MM.1S (cell line): ENCODE measurements at regions not wholly inside any gene's neighbourhood (a gene's known extent, or its start where the extent isn't known, plus 50 kb on each side); places are given as distances from the start of the nearest gene placed in this dataset.

Source experiments
- DNase-seq: peaks from one replicate; pipeline ENCODE4 v3.0.0-alpha.2; 2015
- H2AFZ ChIP-seq: fragments of 300-600 bp; sonication (generic); 2 replicates; pipeline ENCODE4 v1.6.0; 2016; ENCODE audit warnings: antibody characterized with exemption, low read length
- H3F3A ChIP-seq: fragments of 300-600 bp; sonication (generic); 2 replicates; pipeline ENCODE4 v1.6.1; 2016; ENCODE audit warnings: mild to moderate bottlenecking, antibody characterized with exemption, low read length, moderate library complexity, mixed read lengths; ENCODE audit not compliant: insufficient read depth
- H3K27ac ChIP-seq: fragments of 300-600 bp; sonication (generic); 2 replicates; pipeline ENCODE4 v1.5.1; 2016; ENCODE audit warnings: mild to moderate bottlenecking, low read length
- H3K27me3 ChIP-seq: fragments of 300-600 bp; sonication (generic); replicated peaks from 2 replicates; pipeline ENCODE4 v1.6.0; 2016; ENCODE audit warnings: low read length; ENCODE audit not compliant: insufficient read depth
- H3K36me3 ChIP-seq: fragments of 300-600 bp; sonication (generic); replicated peaks from 2 replicates; pipeline ENCODE4 v1.6.1; 2016; ENCODE audit warnings: mild to moderate bottlenecking, low read length, mixed read lengths; ENCODE audit not compliant: insufficient read depth
- H3K4me1 ChIP-seq: fragments of 300-600 bp; sonication (generic); 2 replicates; pipeline ENCODE4 v1.6.1; 2016; ENCODE audit warnings: low read length, mixed read lengths
- H3K4me2 ChIP-seq: fragments of 300-600 bp; sonication (generic); 2 replicates; pipeline ENCODE4 v1.6.0; 2016; ENCODE audit warnings: low read depth, low read length
- H3K4me3 ChIP-seq: fragments of 300-600 bp; sonication (generic); 2 replicates; pipeline ENCODE4 v1.5.1; 2016; ENCODE audit warnings: low read length, mixed read lengths
- H3K79me2 ChIP-seq: fragments of 300-600 bp; sonication (generic); 2 replicates; pipeline ENCODE4 v1.6.1; 2016; ENCODE audit warnings: mixed run types, low read length, mixed read lengths
- H3K9ac ChIP-seq: fragments of 300-600 bp; sonication (generic); 2 replicates; pipeline ENCODE4 v1.6.1; 2016; ENCODE audit warnings: low read length, mixed read lengths
- H3K9me2 ChIP-seq: fragments of 300-600 bp; sonication (generic); replicated peaks from 2 replicates; pipeline ENCODE4 v1.6.1; 2016; ENCODE audit warnings: mild to moderate bottlenecking, low read length, mixed read lengths; ENCODE audit not compliant: insufficient read depth
- H3K9me3 ChIP-seq: fragments of 300-600 bp; sonication (generic); replicated peaks from 2 replicates; pipeline ENCODE4 v1.6.1; 2016; ENCODE audit warnings: mild to moderate bottlenecking, low read length, mixed read lengths; ENCODE audit not compliant: insufficient read depth
- H4K20me1 ChIP-seq: fragments of 300-600 bp; sonication (generic); 2 replicates; pipeline ENCODE4 v1.6.1; 2016; ENCODE audit warnings: mild to moderate bottlenecking, low read length, moderate library complexity, mixed read lengths; ENCODE audit not compliant: insufficient read depth
- EZH2 ChIP-seq: fragments of 300-600 bp; sonication (generic); optimal IDR thresholded peaks from 2 replicates; pipeline ENCODE3; 2017; ENCODE audit warnings: low read depth, mild to moderate bottlenecking, antibody characterized with exemption, low read length, mixed read lengths
- EZH2phosphoT487 ChIP-seq: fragments of 300-600 bp; sonication (generic); IDR thresholded peaks from 2 replicates; pipeline ENCODE4 v1.6.1; 2018; ENCODE audit warnings: antibody characterized with exemption, low read length
- TF ChIP-seq, protein P1 (sequence below): fragments of 300-600 bp; sonication (generic); IDR thresholded peaks from 2 replicates; pipeline ENCODE4 v1.5.1; 2016; ENCODE audit warnings: antibody characterized with exemption, low read length, mixed read lengths

GRCh38 chr10:132136097-132136521 lies 50.6 kb upstream of the DPYSL4 start:
- Histone ChIP-seq H3K27ac (no peak overlapping the region), H3K9ac (no peak overlapping the region), H3F3A (no peaks in the 10 kb centered on the region), H2AFZ (no peak overlapping the region), H3K27me3 (peaks cover 47% of the 10 kb centered on the region), H3K36me3 (no peaks in the 10 kb centered on the region), H3K9me3 (no peaks in the 10 kb centered on the region), H3K79me2 (no peaks in the 10 kb centered on the region), H3K4me2 (no peak overlapping the region), H3K4me3 (no peak overlapping the region), H3K9me2 (no peaks in the 10 kb centered on the region), H3K4me1 (no peaks in the 10 kb centered on the region), H4K20me1 (no peaks in the 10 kb centered on the region)
- no peak for DNase-seq
- no peak for TF ChIP-seq EZH2
- TF ChIP-seq, protein P1, sequence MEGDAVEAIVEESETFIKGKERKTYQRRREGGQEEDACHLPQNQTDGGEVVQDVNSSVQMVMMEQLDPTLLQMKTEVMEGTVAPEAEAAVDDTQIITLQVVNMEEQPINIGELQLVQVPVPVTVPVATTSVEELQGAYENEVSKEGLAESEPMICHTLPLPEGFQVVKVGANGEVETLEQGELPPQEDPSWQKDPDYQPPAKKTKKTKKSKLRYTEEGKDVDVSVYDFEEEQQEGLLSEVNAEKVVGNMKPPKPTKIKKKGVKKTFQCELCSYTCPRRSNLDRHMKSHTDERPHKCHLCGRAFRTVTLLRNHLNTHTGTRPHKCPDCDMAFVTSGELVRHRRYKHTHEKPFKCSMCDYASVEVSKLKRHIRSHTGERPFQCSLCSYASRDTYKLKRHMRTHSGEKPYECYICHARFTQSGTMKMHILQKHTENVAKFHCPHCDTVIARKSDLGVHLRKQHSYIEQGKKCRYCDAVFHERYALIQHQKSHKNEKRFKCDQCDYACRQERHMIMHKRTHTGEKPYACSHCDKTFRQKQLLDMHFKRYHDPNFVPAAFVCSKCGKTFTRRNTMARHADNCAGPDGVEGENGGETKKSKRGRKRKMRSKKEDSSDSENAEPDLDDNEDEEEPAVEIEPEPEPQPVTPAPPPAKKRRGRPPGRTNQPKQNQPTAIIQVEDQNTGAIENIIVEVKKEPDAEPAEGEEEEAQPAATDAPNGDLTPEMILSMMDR, result no peak
- no peak for TF ChIP-seq EZH2phosphoT487

GRCh38 chr10:132136689-132137088 lies 50.1 kb upstream of the DPYSL4 start:
- TF ChIP-seq, protein P1, result no peak
- no peak for TF ChIP-seq EZH2phosphoT487
- TF ChIP-seq EZH2, result no peak
- no peak for DNase-seq
- Histone ChIP-seq H3K9me2 (no peaks in the 10 kb centered on the region), H4K20me1 (no peaks in the 10 kb centered on the region), H3K9ac (no peak overlapping the region), H3K36me3 (no peaks in the 10 kb centered on the region), H3K4me1 (no peaks in the 10 kb centered on the region), H2AFZ (no peak overlapping the region), H3K79me2 (no peaks in the 10 kb centered on the region), H3F3A (no peaks in the 10 kb centered on the region), H3K27me3 (peaks cover 46% of the 10 kb centered on the region), H3K4me2 (no peak overlapping the region), H3K27ac (no peak overlapping the region), H3K9me3 (no peaks in the 10 kb centered on the region), H3K4me3 (no peak overlapping the region)
